Ishikawa (cell line): ENCODE measurements at regions not wholly inside any gene's neighbourhood (a gene's known extent, or its start where the extent isn't known, plus 50 kb on each side); places are given as distances from the start of the nearest gene placed in this dataset.

Experiments used
- CREB1 ChIP-seq: IDR thresholded peaks from 2 replicates; pipeline ENCODE4 v1.6.1; 2012; ENCODE audit warnings: low read depth
- EP300 ChIP-seq: IDR thresholded peaks from 2 replicates; pipeline ENCODE4 v1.6.1; 2012; ENCODE audit warnings: borderline replicate concordance
- FOXM1 ChIP-seq: IDR thresholded peaks from 2 replicates; pipeline ENCODE4 v1.6.1; 2012; ENCODE audit warnings: low read depth, borderline replicate concordance
- RAD21 ChIP-seq: IDR thresholded peaks from 2 replicates; pipeline ENCODE4 v1.6.1; 2012; ENCODE audit warnings: low read depth
- TAF1 ChIP-seq: IDR thresholded peaks from 2 replicates; pipeline ENCODE4 v1.6.1; 2012; ENCODE audit warnings: low read depth, mild to moderate bottlenecking
- TCF12 ChIP-seq: IDR thresholded peaks from 2 replicates; pipeline ENCODE4 v1.6.1; 2012; ENCODE audit warnings: low read depth
- YY1 ChIP-seq: IDR thresholded peaks from 2 replicates; pipeline ENCODE4 v1.6.1; 2012; ENCODE audit warnings: low read depth
- TF ChIP-seq, protein P1 (sequence below): IDR thresholded peaks from 2 replicates; pipeline ENCODE4 v1.6.1; 2012
- TF ChIP-seq, protein P2 (sequence below): IDR thresholded peaks from 2 replicates; pipeline ENCODE4 v1.6.1; 2012
- TF ChIP-seq, protein P3 (sequence below): IDR thresholded peaks from 2 replicates; pipeline ENCODE4 v1.6.1; 2012; ENCODE audit warnings: low read depth, mild to moderate bottlenecking

DNA sequence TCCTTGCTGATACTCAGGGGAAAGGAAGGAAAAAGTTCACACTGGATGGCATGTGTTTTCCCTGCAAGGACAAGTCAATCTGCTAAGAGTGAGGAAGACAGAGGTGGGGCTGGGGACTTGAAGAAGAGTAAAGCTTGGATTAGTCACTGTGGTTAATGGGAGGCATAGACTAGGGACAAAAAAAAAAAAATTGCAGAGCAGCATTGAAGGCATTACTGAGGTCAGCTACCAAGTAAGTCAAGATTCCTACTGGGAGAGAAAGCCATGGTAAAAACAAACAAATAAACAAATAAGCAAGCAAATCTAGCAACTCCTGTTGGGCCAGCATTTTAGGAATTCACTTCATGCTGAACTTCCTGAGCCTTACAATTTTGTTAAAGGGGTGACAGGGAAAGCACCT, 58.2 kb upstream of the GPC4 start:
- TF ChIP-seq RAD21 (no peak), TAF1 (no peak), EP300 (no peak), CREB1 (no peak), FOXM1 (no peak), YY1 (no peak), TCF12 (no peak)
- TF ChIP-seq, protein P1, sequence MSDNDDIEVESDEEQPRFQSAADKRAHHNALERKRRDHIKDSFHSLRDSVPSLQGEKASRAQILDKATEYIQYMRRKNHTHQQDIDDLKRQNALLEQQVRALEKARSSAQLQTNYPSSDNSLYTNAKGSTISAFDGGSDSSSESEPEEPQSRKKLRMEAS, result no peak
- TF ChIP-seq, protein P2, sequence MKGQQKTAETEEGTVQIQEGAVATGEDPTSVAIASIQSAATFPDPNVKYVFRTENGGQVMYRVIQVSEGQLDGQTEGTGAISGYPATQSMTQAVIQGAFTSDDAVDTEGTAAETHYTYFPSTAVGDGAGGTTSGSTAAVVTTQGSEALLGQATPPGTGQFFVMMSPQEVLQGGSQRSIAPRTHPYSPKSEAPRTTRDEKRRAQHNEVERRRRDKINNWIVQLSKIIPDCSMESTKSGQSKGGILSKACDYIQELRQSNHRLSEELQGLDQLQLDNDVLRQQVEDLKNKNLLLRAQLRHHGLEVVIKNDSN, result no peak
- TF ChIP-seq, protein P3, sequence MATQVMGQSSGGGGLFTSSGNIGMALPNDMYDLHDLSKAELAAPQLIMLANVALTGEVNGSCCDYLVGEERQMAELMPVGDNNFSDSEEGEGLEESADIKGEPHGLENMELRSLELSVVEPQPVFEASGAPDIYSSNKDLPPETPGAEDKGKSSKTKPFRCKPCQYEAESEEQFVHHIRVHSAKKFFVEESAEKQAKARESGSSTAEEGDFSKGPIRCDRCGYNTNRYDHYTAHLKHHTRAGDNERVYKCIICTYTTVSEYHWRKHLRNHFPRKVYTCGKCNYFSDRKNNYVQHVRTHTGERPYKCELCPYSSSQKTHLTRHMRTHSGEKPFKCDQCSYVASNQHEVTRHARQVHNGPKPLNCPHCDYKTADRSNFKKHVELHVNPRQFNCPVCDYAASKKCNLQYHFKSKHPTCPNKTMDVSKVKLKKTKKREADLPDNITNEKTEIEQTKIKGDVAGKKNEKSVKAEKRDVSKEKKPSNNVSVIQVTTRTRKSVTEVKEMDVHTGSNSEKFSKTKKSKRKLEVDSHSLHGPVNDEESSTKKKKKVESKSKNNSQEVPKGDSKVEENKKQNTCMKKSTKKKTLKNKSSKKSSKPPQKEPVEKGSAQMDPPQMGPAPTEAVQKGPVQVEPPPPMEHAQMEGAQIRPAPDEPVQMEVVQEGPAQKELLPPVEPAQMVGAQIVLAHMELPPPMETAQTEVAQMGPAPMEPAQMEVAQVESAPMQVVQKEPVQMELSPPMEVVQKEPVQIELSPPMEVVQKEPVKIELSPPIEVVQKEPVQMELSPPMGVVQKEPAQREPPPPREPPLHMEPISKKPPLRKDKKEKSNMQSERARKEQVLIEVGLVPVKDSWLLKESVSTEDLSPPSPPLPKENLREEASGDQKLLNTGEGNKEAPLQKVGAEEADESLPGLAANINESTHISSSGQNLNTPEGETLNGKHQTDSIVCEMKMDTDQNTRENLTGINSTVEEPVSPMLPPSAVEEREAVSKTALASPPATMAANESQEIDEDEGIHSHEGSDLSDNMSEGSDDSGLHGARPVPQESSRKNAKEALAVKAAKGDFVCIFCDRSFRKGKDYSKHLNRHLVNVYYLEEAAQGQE, result no peak
